GF-D8 (cell line): ENCODE measurements at regions not wholly inside any gene's neighbourhood (a gene's known extent, or its start where the extent isn't known, plus 50 kb on each side); places are given as distances from the start of the nearest gene placed in this dataset.

ENCODE experiments used
- DNase-seq: peaks from one replicate; lab custom pipeline; 2025; lab: John Stamatoyannopoulos, UW

DNA sequence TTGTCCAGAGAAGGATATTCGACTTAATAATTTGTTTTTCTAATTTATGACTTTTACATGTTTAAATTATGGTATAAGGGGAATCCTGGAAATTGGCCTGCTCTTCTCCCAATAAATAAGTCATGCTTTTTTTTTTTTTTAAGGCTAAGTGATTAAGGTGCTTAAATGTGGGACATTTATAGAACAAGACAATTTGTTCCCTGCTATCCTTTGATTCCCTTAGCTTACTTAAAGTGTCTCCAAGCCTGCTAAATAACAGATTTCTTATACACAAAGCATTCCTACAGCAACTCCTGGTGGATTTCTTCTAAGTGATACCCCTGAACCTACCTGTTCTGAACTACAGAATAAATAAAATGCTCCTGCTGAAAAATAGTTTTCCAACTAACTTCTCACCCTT, 233.0 kb upstream of the UGT8 start:
- DNase-seq, result no peak

DNA sequence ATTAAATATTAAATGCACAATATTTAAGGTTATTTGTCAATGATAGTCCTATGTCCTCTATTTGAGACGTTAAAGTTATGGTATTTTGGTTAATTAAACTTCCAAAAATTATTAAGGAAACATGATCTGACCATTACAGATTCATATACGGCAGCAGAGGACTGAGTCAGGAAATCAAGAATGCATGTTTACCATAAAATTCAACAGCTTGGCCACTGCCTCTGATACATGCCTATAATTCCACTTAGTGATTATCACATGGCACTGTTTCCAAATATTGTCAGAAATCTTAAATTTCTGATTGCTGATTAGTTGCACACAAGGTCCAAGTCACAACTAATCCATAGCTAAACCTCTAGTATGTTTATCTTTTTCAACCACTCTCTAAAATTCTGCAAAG, 232.2 kb upstream of the UGT8 start:
- DNase-seq, result no peak

DNA sequence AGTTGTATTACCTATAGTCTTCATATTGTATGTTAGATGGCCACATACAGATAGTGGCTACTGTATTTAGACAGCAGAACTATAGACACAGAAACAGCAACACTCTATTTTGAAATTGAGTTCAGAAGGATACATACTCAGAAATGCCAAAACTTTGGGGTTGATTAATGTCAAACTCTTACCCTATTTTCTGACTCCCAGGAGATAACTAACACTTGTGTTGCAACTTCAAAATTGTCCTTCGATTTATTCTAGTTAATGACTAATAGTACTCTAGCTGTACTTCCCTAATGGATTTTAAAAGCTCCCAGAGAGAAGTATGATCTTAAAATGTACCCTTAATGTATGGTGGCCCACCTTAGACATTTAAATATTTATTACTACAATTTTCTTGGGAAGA, 229.9 kb upstream of the UGT8 start:
- DNase-seq, result no peak

DNA sequence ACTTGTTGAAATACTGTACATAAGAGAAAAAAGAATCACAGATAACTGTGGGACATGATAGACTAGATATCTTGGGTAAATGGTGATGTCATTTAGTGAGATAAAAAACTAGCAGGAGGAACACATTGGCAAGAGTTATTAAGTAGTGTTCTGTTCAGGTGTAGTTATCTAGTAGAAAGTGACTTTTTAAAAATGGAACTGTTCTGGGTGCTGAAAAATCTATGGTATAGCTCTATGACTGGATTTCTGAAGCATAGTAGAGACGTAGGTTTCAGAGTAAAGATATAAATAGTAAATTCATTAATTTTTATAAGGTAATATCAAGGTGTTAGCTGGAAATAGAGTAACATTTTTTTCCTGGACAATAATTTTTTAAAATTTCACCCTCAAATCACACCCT, 225.1 kb upstream of the UGT8 start:
- no peak for DNase-seq

DNA sequence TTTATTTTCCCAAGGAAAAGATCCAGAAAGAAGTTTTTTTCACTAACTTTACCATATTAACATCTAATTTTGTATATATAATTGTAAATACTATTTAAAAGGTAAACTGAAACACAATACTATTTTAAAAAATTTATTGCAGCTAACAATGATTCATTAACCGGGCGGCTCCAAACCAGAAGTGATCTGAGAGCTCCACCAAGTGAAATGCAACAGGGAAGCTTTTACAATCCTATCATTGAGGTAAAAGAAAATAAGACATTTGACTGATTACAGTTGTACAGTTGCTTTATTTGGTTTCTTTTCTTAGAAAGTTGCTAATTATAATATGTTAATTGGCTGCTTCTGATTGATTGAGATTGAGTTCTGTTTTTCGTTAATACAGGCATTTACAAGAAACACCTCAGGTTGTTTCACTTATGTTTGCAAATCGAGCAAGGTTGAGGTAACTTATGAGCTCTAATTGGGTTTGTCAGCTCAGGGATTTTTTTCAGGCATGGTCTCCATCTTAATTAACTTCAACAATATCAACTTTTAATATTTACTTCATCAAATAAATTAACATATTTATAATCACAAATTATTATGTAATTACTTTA, 220.2 kb upstream of the UGT8 start:
- DNase-seq, result no peak

DNA sequence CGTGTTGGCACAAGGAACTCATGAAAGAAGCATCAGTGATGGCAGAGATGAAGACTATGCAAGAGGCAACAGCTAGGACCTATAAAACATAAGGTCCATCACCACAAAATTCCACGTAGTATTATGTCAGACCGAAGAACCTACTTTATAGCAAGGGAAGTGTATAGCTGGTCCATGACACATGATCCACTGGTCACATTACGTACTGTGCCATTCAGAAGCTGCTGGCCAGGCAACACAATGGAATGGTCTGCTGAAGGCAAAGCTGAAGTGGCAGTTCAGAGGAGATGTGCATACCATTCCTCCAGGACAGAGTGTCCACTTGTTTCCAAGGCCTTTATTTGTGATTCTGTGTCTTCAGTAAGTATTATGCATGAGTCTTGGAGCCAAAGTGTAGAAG, 215.5 kb upstream of the UGT8 start:
- no peak for DNase-seq

DNA sequence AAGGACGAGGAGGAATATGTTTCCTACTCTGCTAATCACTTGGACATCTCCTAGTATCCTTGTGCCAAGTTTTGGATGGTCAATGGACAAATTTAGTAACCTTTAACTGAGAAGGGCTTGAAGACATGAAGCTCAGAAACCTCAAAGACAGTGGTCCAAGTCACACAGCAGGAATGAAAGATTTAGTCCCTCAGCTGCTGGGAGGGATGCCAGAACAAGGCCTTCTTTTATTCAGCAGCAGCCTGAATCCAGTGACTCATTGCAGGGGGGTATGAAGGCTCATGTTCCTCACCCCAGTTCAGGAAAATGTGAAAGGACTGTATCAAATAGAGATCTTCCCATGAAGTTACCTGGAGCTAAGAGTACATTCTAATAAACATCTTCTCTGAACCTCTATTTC, 214.9 kb upstream of the UGT8 start:
- DNase-seq, result no peak

DNA sequence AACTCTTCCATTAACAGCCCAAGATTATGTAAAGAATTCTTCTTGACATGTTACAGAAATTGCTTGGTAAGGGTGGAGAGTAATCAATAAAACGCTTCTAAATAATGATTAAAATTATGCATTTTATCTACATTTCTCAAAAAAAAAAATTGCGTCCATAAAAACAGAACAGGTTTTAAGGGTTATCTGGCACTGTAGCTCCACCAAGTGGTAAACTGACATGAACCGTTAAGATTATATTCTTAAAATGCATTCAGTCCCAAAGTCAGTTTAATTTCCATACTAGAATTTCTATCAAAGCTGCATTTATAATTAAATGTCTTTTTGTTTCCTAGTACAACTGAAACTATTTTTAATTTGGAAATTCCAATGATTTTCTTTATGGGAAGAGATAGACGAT, 214.0 kb upstream of the UGT8 start:
- no peak for DNase-seq

DNA sequence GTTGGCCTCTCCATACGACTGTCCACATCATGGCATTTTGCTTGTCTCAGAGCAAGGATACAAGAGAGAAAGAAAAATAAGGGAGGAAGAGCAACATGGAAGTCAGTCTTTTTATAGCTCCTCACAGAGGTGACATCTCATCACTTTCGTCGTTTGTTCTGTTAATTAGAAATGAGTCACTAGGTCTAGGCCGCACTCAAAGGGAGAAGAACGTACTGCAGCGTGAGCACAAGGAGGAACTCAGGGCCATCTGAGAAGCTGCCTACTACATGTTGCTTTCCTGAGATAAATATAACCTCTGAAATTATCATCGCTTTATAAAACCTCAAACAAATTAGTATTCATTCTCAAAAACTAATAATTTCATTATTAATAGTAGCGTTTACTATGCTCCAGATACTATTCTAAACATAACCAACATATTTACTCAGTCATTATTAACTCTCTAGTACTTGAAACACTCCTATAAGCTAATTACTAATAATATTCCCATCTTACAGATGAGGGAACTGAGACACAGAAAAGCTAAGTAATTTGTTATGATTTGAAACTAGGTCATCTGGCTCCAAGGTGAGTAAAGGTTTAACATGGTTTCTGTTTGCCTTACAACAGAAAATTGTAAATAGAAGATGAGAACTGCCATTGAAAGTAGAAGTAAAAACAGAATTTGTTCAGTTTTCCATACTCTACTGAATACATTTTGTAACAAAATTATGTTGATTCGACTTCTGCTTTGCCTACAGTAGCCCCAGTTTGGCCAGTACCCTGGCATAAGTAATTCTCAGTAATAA, 213.2 kb upstream of the UGT8 start:
- no peak for DNase-seq

DNA sequence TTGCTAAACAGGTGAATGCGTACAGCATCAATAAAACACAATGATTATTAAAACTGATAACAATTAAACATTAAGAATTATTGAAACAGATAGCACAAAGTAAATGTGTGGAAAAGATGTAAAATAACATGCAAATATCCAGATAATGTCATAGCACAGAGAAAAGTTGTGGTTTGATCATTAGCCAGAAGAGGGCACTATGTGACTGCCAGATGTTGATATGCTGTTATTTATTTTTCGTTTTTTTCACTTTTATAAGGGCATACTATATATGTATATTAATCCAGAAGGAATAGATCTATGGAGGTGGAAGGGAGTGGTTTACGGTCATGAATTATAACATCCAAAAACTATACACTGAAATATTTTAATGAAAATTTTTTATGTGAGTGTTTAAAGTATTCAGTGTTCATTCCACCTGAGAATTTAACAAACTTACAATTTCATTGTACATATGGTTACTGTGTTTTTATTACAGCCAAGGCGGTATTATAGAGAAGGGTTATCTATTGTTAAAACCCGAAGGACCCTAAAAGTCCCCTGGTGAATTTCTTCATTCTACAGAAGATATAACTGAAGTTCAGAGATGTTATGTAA, 211.9 kb upstream of the UGT8 start:
- DNase-seq, result no peak

DNA sequence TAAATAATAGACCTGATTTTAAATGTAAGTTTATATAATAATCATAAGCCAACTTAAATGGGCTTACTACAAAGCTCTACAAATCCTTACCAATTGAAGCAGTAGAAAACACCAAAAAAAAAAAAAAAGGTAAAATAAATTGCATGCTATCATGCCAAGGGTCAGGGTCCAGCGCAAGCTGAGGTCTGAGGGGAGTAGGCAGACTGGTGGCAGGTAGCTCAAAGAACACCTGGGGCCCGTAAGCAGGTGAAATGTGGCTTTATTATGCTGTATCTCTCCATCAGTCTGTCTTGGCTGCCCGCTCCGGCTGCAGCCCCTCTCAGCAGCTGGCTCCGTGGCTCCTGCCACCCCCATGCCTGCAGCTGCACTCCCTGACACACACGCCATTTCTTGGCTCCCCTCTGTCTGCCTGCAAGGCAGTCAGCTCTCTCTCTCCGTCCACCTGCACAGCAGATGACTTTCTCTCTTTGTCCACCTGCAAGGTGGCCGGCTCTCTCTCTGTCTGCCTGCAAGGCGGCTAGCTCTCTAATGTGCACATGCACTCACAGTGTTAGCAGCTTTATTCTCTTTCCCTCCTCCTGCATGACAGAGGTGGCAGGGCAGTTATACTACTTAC, 209.4 kb upstream of the UGT8 start:
- DNase-seq, result no peak

DNA sequence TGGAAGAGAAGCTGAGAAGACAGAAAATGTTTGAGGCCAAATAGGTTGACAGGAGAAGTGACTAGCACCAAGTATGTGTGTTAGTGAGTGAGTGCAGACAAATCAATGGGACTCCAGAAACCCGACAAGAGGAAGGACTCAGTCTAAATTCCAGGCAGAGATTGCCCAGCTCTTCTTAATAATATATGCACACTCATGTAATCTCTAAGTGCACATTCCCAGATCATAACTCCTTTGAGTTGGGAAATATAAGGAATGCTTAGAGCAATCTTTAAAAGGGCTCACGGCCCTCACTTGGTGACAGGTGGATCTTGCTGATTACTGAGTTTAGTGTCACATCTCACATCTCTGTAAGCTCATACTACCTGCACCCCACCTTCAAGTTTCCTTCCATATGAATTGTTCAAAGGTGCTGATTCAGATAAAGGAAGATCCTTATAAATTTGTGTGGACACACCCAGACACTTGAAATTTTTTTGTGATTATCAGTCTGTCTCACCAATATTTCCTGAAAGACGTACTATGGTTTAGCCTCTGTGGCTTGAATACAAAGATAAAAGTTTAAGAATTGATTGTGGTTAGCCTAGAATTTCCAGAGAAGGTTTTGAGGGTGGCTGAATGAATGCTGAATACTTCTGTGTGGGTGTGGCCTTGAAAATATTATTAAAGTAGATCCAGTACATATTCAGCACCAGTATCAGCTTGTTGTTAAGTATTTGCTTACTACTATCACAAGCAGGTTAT, 205.1 kb upstream of the UGT8 start:
- DNase-seq, result no peak

DNA sequence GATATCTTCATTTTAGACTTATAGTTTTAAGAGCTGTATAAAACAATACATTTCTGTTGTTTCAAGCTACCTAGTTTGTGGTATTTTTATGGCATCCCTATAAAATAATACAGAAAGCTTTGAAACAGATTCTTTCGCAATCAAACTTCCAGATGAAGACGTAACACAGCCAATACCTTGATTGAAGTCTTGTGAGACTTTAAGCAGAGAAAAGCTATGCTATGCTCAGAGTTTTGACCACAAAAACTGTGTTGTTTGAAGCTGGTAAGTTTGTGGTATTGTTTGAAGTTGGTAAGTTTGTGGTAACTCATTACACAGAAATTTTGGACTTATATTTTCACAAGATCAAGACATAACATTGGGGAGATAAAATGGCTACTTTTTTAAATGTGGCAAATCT, 201.8 kb upstream of the UGT8 start:
- DNase-seq, result no peak

DNA sequence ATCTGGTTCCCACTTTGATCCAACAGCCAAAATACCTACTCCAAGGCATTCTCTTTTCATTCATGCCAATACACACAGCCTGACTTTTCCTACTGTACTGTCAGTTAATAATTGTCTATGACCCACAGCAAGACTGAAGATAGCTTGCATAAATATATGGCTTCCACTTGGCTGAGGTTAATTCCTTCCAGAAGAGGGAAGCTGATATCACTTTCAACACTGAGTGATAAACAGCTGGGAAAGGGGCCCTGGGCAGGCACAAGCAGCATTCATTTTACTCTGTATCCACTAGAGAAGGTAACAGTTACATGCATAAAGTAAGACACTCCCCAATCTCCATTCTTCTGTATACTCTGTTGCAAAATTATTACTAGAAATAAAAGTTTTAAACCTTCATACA, 200.2 kb upstream of the UGT8 start:
- no peak for DNase-seq

DNA sequence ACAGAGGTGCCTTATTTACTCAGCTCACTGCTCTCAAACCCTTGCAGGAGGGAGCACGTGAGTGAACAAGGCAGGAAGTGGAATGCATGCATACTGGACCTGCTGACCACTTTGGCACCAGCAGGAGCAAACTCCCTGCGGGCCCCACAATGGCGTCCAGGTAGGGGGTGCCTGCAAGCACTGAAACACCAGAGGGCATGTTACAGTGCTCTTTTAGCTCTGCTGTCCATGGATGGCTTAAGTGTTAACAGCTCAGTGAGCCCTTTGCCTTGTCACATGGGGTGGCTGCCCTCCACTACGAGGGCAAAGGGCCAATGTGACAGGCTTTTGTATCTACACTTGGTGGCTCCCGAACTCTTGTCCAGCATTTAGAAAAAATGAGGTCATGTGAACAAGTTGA, 199.5 kb upstream of the UGT8 start:
- no peak for DNase-seq

DNA sequence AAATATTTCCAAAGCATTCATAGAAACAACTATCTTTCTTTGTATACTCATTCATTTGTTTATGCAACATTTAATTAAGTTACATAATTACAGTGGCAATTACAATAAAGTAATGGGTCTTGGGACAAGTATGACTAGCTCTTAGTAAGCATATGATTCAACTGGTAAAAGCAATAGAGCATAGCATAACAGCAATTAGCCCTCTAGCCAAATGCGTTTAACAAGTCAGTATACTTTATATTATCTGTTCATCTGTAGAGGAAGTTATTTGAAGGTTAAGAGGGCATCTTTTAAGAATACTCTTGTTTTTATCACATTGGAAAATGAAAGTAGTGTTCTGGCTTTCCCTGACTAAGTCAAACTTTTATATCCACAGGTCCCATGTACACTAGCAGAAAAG, 198.1 kb upstream of the UGT8 start:
- DNase-seq, result no peak

DNA sequence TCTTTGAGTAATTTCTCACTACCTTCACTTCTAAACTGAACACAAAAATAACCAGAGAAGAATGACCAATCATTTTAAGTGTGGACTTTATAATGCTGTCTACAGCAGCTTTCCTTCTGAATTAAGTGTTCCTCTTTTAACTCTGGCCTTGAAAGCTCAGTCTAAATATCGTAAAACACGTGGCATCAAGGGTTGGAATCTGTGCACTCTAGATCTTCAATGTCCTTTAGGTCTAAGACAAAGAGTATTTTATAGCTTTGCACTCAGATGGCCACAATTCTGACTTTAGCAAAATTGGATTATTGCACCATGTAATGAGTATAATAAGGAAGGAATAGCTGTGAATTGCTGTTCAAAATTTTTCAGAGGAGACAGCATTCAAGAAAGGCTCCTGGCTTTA, 197.1 kb upstream of the UGT8 start:
- DNase-seq, result no peak

DNA sequence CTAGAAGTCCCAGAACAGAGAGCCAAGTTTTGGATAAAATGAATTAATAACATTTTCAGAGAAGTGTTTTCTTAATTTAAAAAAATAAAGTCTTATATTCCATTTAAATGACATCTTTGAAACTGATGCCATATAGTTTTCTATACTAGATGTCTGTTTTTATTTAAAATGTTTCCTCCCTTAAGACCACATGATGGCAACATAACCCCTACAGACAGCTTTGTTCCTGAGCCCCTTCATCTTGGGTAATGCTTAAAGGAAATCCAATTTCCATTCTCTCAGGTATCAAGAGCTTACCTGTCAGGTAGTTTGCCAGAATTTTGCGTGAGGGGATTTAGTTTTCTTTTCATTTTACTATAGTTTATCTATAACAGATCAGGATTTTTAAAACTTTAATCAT, 181.4 kb upstream of the UGT8 start:
- DNase-seq, result no peak

DNA sequence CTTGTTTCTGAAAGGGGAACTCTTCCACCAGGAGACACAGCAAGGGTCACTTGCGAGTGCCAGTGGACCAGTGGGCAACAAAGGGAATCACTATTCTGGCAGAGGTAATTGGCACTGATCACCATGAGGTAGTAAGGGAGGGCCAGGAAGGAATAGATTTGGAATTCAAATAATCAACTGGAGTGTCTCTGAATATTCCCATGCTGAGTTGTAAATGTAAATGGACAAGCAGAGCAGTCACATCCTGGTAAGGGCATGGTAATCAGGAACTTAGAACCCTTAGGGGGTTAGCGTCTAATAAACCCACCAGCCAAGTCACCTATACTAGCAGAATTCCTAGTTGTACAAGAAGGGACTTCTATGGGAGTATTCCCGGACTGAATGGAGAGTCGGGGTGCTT, 178.5 kb upstream of the UGT8 start:
- no peak for DNase-seq

DNA sequence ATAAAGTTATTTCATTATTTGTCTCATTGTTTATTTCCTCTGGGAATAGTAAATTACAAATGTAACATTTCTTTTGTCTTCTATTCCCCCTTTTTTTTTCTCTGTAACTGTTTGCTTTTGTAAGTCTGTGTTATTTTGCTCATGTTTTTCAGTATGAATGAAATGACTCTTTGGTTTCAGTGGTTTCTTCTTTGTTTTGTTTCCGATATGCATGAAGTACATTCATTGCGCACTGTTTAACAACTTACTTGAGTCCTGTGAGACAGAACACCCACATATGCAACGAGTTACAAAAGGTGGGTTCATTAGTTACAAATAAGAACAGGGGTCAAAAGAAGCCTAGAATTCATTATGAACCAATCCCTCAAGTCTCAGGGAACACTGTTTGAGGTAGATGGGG, 175.0 kb upstream of the UGT8 start:
- no peak for DNase-seq

DNA sequence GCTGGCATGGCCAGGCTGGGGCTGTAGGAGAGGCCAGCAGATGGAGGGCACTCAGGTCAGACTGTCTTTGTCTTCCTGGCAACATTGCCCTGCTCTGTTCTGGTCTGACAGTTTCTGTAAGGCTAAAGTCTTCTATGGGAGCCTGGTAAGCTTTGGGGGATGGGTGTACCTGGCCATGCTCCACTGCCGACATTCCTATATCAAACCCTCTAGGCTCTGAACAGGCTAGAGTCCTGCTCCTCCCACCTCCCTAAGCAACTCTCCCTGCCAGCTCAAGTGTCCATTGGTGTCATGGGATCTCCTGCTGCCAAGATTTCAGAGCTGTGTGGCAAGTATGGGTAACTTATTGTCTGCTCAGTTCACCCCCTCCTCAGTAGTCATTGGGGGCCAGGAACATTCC, 163.5 kb upstream of the UGT8 start:
- DNase-seq, result no peak

DNA sequence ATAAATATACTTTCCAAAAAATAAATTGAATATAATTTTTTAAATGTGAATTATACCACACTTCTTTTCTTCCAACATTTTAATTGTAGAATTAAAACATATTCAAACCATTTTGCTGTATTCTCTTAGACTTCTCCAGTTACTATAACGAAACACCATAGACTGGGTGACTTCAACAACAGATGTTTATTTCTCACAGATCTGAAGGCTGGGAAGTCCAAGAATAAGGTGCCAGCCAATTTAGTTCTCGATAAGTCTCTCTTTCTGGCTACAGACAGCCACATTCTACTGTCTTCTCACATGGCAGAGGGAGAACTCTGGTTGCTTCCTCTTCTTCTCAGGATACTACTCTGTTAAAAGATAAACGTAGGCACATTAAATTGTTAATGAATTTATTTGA, 155.8 kb upstream of the UGT8 start:
- DNase-seq, result no peak

DNA sequence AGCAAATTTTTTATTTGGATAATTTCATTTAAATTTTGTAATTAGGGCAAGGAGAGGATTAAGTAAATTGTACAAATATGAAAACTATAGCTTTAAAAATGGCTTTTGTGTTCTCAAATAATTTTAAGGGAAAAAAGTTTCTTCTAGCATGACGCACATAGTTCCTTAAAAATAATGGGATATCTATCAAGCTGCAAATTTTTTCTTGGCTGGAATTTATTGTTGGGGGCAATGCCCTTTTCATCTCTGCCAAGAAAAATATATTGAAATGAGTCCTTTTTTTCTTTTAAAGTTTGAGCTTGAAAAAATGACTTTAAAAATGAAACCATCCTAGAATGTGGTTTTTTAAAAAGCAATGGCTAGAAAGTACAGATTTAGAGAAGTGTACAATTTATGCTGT, 154.4 kb upstream of the UGT8 start:
- no peak for DNase-seq
